Erythroblast (primary cell): ENCODE measurements at regions not wholly inside any gene's neighbourhood (a gene's known extent, or its start where the extent isn't known, plus 50 kb on each side); places are given as distances from the start of the nearest gene placed in this dataset.

Experiments
- GATA1 ChIP-seq: IDR thresholded peaks from 2 replicates; pipeline ENCODE4 v1.6.1; 2011; ENCODE audit warnings: low read depth, mild to moderate bottlenecking, control low read depth, low read length, moderate library complexity
- POLR2A ChIP-seq: IDR thresholded peaks from 2 replicates; pipeline ENCODE4 v1.6.1; 2011; ENCODE audit warnings: mild to moderate bottlenecking, low read length

- TF ChIP-seq POLR2A (no peak), GATA1 (no peak)
Observed at GRCh38 chr17:52532373-52532772, 373.9 kb upstream of the CA10 start.
